ENCODE measurements at regions not wholly inside any gene's neighbourhood (a gene's known extent, or its start where the extent isn't known, plus 50 kb on each side); places are given as distances from the start of the nearest gene placed in this dataset.

- TF ChIP-seq POLR2A (IDR thresholded peaks at IDR 0.05) (no peak), POLR2AphosphoS5 (IDR thresholded peaks at IDR 0.05) (no peak)
- TF ChIP-seq, protein P1, sequence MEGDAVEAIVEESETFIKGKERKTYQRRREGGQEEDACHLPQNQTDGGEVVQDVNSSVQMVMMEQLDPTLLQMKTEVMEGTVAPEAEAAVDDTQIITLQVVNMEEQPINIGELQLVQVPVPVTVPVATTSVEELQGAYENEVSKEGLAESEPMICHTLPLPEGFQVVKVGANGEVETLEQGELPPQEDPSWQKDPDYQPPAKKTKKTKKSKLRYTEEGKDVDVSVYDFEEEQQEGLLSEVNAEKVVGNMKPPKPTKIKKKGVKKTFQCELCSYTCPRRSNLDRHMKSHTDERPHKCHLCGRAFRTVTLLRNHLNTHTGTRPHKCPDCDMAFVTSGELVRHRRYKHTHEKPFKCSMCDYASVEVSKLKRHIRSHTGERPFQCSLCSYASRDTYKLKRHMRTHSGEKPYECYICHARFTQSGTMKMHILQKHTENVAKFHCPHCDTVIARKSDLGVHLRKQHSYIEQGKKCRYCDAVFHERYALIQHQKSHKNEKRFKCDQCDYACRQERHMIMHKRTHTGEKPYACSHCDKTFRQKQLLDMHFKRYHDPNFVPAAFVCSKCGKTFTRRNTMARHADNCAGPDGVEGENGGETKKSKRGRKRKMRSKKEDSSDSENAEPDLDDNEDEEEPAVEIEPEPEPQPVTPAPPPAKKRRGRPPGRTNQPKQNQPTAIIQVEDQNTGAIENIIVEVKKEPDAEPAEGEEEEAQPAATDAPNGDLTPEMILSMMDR (IDR thresholded peaks at IDR 0.05 in 8 of 11, conservative IDR thresholded peaks at IDR 0.05 in 3 of 11) = no peak
Observed at GRCh38 chr21:43307677-43308070, 119.3 kb downstream of the SIK1 start.
